AG09319 (cell line): ENCODE measurements at regions not wholly inside any gene's neighbourhood (a gene's known extent, or its start where the extent isn't known, plus 50 kb on each side); places are given as distances from the start of the nearest gene placed in this dataset.

Source experiments
- DNase-seq: peaks from one replicate; pipeline ENCODE4 v3.0.0-alpha.2; 2010; ENCODE audit warnings: low read depth; ENCODE audit errors: extremely low read depth
- CTCF ChIP-seq: IDR thresholded peaks from 2 replicates; pipeline ENCODE4 v1.5.1; 2011; ENCODE audit warnings: low read depth, mild to moderate bottlenecking, inconsistent platforms, low read length, moderate library complexity

DNA sequence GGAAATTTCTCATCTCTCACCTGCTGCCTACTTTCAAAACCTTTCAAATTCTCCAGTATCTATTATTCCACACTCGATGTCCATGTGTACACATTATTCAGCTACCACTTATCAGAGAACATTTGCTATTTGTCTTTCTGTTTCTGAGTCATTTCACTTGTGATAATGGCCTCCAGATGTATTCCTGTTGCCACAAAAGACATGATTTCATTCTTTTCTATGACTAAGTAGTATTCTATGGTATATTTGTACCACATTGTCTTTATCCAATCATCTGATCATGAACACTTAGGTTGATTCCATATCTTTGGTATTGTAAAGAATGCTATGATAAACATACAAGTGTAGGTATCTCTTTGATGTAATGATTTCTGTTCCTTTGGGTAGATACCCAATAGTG lies 310.1 kb upstream of the SPOCK3 start:
- DNase-seq, result no peak
- TF ChIP-seq CTCF, result no peak

DNA sequence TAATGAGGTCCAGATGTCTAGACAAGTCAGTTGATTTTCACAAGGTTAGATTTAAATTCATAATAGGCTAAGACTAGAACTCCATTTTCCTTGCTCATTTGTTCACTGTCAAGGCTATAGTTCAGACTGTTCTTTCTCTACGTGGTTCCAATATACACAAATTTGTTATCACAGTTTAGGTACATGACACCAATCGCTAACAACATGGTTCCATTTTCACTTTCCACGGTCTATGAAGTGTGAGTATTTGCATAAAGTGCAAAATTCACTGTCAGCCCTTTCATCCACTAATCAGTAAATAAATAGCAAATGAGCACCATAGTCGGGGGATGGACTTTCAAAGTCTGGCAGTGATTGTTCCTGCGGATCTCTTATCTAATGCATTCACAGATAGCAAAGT lies 315.7 kb upstream of the SPOCK3 start:
- TF ChIP-seq CTCF, result no peak
- no peak for DNase-seq

DNA sequence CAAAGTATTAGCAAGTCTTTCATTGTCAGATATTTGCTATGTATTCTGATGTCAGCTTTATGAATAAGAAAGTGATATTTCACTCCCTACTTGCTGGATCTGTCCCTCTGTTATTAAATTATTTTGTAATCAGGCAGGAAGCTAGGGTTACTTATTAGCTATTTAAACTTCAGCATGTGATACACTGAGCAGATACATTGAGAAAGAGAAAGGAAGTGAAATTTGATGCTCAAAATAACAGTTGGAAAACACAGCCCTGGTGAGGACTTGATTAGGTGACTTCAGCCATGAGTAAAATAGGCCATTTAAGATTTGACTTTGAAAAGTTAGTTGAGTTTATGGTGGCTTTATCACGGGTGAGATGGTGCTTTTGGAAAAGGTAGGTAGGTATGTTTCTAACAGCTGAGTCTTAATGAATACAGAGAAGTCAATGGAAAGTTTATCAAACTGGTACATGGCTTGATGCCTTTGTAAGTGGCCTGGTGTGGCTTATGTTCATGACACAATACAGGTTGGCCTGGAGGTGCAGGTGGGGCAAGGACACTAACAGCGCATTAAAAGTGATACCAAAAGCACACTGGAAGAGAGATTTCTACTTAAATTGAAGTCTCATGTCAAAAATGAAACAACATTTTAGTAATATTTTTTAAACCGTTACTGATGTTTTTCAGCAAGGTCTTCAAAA lies 321.2 kb upstream of the SPOCK3 start:
- no peak for TF ChIP-seq CTCF
- DNase-seq, result no peak

DNA sequence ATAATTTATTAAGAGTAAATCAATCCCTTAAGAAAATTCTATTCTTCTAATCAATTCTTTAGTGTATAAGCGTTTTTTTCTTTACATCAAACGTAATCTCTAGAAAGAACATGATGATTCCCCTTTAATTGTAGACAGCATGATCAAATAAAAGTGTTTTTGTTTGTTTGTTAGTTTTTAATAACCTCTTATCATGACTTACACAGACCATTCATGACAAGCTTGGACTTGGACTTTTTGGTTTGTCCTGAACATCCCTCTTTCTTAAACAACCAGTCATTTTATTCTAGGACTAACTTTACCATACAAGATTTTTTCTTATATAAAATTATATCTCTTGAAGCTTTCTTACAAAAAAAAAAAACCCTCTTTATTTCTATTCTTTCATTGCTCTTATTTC lies 344.6 kb upstream of the SPOCK3 start:
- no peak for TF ChIP-seq CTCF
- no peak for DNase-seq

GRCh38 chr4:167581449-167581965 lies 347.2 kb upstream of the SPOCK3 start:
- DNase-seq, result no peak
- TF ChIP-seq CTCF, result no peak

DNA sequence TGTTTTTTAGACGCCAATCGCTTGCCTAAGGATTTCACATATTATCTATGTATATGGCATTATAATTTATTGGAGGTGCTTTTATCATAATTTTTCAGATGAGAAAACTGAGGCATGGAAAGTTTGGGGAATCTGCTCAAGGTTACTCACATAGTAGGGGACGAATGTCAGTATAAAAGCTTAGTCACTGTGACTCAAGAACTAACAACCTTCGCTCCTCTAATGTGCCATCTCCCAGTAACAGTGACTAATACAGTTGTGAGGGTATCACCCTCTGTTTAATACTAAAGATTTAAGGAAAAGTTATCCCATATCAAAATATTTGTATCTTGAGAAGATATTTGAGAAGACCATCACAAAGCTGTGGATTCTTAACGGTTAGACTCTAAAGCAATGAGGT lies 353.1 kb upstream of the SPOCK3 start:
- DNase-seq, result no peak
- TF ChIP-seq CTCF, result no peak

GRCh38 chr4:167595898-167596297 lies 361.6 kb upstream of the SPOCK3 start:
- no peak for TF ChIP-seq CTCF
- DNase-seq, result no peak
